ENCODE measurements at regions not wholly inside any gene's neighbourhood (a gene's known extent, or its start where the extent isn't known, plus 50 kb on each side); places are given as distances from the start of the nearest gene placed in this dataset.

DNA sequence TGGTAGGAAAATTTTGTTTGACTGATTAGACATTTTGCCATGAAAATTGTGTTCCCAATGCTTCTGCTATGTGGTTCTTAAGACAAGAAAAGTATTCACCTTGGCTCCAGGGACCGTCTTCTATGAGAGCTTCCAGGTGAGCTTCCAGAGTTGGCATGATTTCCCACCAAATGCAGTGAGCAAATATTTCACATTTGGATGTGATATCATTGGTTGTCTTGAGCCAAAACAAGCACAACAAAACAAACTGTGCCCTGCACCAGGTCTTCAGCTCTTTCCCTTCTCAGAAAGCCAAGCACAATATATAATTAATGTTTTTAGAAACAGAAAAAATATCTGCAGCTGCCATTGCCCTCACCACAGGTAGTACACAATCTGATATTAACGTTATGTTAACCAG, 1009.0 kb downstream of the PLA2G4A start:
- Histone ChIP-seq H3K36me3 (ENCODE audit: insufficient read depth, low read length) (no peaks in the 10 kb centered on the region), H4K20me1 (ENCODE audit: insufficient read depth, low read length) (no peaks in the 10 kb centered on the region), H3K4me2 (ENCODE audit: low read length) (no peak overlapping the region), H3K9me3 (ENCODE audit: low read length) (peaks cover 5% of the 10 kb centered on the region; the same call in 1 of the 2 replicates), H3K9me2 (ENCODE audit: insufficient read depth, low read length) (no peaks in the 10 kb centered on the region), H3K4me3 (ENCODE audit: low read depth, low read length, poor library complexity, severe bottlenecking) (no peak overlapping the region), H2AFZ (ENCODE audit: low read length) (no peak overlapping the region), H3K4me1 (ENCODE audit: insufficient read depth, low read length, poor library complexity, severe bottlenecking) (no peaks in the 10 kb centered on the region), H3K79me2 (ENCODE audit: insufficient read depth, low read depth, low read length) (no peaks in the 10 kb centered on the region), H3K27ac (ENCODE audit: low read depth, low read length, poor library complexity, severe bottlenecking) (no peak overlapping the region)
- CTCF ChIA-PET (ENCODE audit: unreplicated experiment), result no interaction called here
- no TSS peak for BruUV-seq (replicated peaks)
- intact Hi-C loops (cut with micrococcal nuclease; ENCODE audit: unreplicated experiment), result no loop called here
- TF ChIP-seq, protein P1, sequence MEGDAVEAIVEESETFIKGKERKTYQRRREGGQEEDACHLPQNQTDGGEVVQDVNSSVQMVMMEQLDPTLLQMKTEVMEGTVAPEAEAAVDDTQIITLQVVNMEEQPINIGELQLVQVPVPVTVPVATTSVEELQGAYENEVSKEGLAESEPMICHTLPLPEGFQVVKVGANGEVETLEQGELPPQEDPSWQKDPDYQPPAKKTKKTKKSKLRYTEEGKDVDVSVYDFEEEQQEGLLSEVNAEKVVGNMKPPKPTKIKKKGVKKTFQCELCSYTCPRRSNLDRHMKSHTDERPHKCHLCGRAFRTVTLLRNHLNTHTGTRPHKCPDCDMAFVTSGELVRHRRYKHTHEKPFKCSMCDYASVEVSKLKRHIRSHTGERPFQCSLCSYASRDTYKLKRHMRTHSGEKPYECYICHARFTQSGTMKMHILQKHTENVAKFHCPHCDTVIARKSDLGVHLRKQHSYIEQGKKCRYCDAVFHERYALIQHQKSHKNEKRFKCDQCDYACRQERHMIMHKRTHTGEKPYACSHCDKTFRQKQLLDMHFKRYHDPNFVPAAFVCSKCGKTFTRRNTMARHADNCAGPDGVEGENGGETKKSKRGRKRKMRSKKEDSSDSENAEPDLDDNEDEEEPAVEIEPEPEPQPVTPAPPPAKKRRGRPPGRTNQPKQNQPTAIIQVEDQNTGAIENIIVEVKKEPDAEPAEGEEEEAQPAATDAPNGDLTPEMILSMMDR (conservative IDR thresholded peaks at IDR 0.05; ENCODE audit: low read length), result no peak
- TF ChIP-seq EZH2phosphoT487 (IDR thresholded peaks at IDR 0.05; ENCODE audit: borderline replicate concordance, low read depth, low read length), result no peak
- POLR2A ChIA-PET, result no interaction called here
- no peak for DNase-seq (ENCODE audit: low spot score)

DNA sequence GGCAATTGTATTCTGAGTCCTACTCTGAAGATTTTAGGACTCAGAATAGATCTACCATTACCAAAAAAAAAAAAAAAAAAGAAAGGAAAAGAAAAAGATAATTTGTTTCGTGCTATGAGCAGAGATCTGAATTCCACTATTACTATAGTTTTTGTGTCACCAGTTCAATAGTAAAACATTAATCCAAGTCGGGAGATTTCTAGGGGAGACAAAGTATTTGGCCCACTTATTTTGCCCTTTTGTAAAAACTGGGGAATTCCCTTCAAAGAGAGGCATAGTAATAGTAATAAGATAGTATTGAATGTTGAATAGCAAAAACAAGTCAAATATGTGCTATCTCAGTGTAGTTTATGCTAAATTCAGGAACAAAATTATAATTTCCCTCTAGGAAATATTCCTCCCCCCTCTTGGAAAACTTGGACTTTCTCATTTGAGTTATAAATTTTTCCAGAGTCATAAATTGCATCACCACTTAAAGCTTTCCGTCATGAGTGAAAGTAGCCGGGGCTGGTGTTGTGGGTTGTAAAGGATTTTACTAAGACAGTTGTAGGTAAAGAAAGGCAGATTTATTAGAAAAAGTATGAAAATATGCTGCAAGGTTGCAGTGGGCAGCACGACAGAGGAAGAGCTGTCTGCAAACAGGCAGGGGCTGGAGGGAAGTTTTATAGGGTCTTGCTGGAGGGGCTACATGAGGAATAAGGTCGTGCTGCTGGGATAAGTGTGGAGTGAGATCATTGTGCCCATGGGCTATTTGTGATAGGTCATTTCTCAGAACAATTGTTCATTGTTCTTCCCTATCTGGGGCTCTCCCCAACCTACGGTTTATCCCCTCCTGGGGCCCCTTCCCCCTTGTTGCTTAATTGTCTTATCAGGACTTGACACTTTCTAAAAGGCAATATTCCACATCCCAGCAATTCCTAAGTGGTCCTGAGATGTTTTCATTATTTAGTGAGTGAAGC, 1009.9 kb downstream of the PLA2G4A start:
- Histone ChIP-seq H3K9me3 (ENCODE audit: low read length) (peaks cover 5% of the 10 kb centered on the region; the same call in 1 of the 2 replicates), H3K79me2 (ENCODE audit: insufficient read depth, low read depth, low read length) (no peaks in the 10 kb centered on the region), H3K4me1 (ENCODE audit: insufficient read depth, low read length, poor library complexity, severe bottlenecking) (no peaks in the 10 kb centered on the region), H3K9me2 (ENCODE audit: insufficient read depth, low read length) (no peaks in the 10 kb centered on the region), H4K20me1 (ENCODE audit: insufficient read depth, low read length) (no peaks in the 10 kb centered on the region), H3K27ac (ENCODE audit: low read depth, low read length, poor library complexity, severe bottlenecking) (no peak overlapping the region), H3K36me3 (ENCODE audit: insufficient read depth, low read length) (no peaks in the 10 kb centered on the region), H3K4me2 (ENCODE audit: low read length) (no peak overlapping the region), H3K4me3 (ENCODE audit: low read depth, low read length, poor library complexity, severe bottlenecking) (no peak overlapping the region), H2AFZ (ENCODE audit: low read length) (no peak overlapping the region)
- BruUV-seq (replicated peaks), result no TSS peak
- no peak for DNase-seq (ENCODE audit: low spot score)
- intact Hi-C loops (cut with micrococcal nuclease; ENCODE audit: unreplicated experiment), result no loop called here
- POLR2A ChIA-PET, result no interaction called here
- TF ChIP-seq EZH2phosphoT487 (IDR thresholded peaks at IDR 0.05; ENCODE audit: borderline replicate concordance, low read depth, low read length), result no peak
- TF ChIP-seq, protein P1 (conservative IDR thresholded peaks at IDR 0.05; ENCODE audit: low read length), result no peak
- CTCF ChIA-PET (ENCODE audit: unreplicated experiment), result no interaction called here

DNA sequence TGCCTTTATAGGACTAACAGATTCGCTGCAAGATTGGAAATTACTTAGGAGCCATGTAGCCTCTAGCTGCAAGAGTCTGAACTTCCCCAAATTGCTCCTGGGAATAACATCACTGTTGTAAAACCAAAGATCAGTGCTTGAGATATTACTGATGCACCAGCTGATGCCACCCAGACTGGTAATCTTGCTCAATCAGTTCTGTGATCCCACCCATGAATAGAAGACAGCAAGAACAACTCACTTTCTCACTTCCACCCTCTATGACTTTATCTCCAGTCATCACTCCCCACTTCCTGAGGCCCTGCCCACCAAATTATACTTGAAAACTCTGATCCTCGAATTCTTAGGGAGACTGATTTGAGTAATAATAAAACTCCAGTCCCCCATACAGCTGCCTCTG, 1011.1 kb downstream of the PLA2G4A start:
- Histone ChIP-seq H3K9me2 (ENCODE audit: insufficient read depth, low read length) (no peaks in the 10 kb centered on the region), H2AFZ (ENCODE audit: low read length) (no peak overlapping the region)
- TF ChIP-seq, protein P1 (conservative IDR thresholded peaks at IDR 0.05; ENCODE audit: low read length), result no peak
- no peak for TF ChIP-seq EZH2phosphoT487 (IDR thresholded peaks at IDR 0.05; ENCODE audit: borderline replicate concordance, low read depth, low read length)

More for the DNA sequence above, 1011.1 kb downstream of the PLA2G4A start:
- Histone ChIP-seq H3K4me2 (ENCODE audit: low read length) (no peak overlapping the region), H3K36me3 (ENCODE audit: insufficient read depth, low read length) (no peaks in the 10 kb centered on the region), H3K27ac (ENCODE audit: low read depth, low read length, poor library complexity, severe bottlenecking) (no peak overlapping the region), H3K4me1 (ENCODE audit: insufficient read depth, low read length, poor library complexity, severe bottlenecking) (no peaks in the 10 kb centered on the region), H3K4me3 (ENCODE audit: low read depth, low read length, poor library complexity, severe bottlenecking) (no peak overlapping the region), H4K20me1 (ENCODE audit: insufficient read depth, low read length) (no peaks in the 10 kb centered on the region), H3K79me2 (ENCODE audit: insufficient read depth, low read depth, low read length) (no peaks in the 10 kb centered on the region), H3K9me3 (ENCODE audit: low read length) (peaks cover 5% of the 10 kb centered on the region; the same call in 1 of the 2 replicates)
- intact Hi-C loops (cut with micrococcal nuclease; ENCODE audit: unreplicated experiment), result no loop called here
- DNase-seq (ENCODE audit: low spot score), result no peak
- no TSS peak for BruUV-seq (replicated peaks)
- POLR2A ChIA-PET, result no interaction called here
- CTCF ChIA-PET (ENCODE audit: unreplicated experiment), result no interaction called here

Data from OCI-LY7 (cell line).